LNCaP clone FGC (cell line): ENCODE measurements at regions not wholly inside any gene's neighbourhood (a gene's known extent, or its start where the extent isn't known, plus 50 kb on each side); places are given as distances from the start of the nearest gene placed in this dataset.

ENCODE experiments used
- DNase-seq: peaks from one replicate; pipeline ENCODE4 v3.0.0-alpha.2; 2011; ENCODE audit warnings: low read depth
- H3K4me3 ChIP-seq: 2 replicates; pipeline ENCODE4 v1.5.1; 2011; ENCODE audit warnings: mild to moderate bottlenecking, low read depth, low read length, control low read depth
- CTCF ChIP-seq: IDR thresholded peaks from 2 replicates; pipeline ENCODE4 v1.5.1; 2012; ENCODE audit warnings: mild to moderate bottlenecking; ENCODE audit not compliant: control insufficient read depth, insufficient read depth; ENCODE audit errors: extremely low read depth

DNA sequence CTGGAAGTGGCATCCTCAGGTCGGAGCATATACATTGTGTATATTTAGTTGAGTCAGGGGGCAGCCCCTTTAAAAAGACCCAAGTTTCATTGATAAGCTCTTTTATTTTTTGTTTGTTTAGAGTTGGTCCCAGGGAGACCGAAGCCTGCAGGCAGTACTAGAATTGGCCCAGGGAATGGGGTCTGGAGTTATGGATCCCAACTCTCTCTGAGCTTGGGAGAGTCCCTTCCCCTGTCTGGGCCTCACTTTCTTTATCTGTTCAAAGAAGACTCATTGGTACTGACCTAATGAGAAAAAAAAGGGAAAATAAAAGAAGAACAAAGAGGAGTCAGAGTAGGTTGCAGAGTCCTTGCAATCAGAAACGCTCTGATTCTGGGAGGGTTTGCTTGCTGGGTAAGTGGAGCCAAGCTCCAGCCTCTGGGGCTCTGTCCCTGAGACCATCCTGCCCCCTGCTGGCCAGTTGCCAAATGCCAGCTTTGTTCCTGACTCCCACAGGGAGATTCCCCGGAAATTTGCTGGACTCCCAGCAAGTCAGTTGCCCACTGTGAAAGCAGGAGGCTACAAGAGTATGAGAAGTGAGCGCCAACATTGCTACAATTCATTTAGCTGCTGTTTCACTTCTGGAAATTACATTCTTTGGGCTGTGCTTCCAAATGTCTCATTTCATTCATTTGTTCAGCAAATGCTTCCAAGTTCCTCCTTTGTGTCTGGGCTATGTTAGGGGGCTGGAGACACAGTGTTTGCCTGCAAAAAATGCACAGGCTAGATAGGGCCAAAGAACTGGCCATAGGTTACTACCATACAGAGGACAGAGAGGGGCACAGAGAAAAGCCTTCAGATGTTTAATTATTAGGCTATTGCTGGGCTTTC is 156.2 kb downstream of the MELK start:
- H3K4me3 ChIP-seq = no peak overlapping the region
- peak; percentile 85 for TF ChIP-seq CTCF
- DNase-seq = no peak

DNA sequence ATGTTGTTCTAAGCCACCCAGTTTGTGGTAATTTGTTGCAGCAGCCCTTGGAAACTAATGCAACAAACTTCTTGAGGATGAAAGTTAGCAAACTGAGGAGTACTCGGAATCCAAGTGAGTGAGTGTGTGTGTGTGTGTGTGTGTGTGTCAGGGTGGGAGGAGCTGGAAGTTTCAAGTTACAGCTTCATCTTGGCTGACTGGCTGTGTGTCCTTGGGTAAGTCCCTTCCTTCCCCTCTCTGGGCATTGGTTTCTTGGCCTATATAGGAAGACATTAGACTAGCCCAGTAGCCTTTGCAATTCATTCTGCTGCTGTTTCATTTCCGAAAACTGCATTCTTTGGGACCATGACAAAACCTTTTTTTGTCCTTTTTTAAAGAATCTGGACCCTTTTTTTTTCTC is 157.2 kb downstream of the MELK start:
- no peak overlapping the region for H3K4me3 ChIP-seq
- TF ChIP-seq CTCF = no peak
- no peak for DNase-seq

- DNase-seq = no peak
- no peak for TF ChIP-seq CTCF
- H3K4me3 ChIP-seq = no peak overlapping the region
Measured at GRCh38 chr9:36730414-36730813, 157.7 kb downstream of the MELK start.

DNA sequence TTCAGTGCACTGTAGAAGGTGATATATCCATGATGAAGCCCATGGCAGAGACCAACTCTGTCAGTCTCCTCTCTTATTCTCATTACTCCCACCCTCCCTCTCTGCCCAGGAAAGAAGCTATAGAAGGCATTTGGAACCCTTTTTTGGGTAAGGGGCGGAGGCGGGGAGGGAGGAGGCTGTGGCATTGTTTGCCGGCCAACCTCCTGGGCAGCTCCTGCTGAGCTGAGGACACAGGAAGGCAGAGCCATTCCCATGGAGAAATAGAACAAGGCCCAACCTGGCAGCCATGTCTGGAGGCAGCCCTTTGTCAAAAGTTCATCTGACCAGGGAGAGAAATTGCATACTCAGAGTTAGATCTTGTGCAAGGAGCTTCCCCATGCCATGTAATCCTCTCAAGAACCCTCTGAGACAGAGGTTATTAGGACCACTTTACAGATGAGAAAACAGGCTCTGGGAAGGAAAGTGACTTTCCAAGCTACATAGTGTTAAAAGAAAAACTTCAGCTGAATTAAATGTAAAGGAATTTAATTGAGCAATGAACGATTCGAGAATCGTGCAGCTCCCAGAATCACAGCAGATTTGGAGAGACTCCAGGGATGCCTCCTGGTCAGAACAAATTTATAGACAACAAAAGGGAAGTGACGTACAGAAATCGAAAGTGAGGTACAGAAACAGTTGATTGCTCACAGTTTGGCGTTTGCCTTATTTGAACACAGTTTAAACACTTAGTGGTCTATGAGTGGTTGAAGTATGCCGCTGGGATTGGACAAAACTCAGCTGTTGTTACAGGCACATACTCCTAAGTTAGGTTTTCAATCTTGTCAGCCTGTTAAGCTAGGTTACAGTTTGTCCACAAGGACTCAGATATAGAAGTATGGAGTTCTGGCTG is 158.6 kb downstream of the MELK start:
- no peak for DNase-seq
- no peak for TF ChIP-seq CTCF
- no peak overlapping the region for H3K4me3 ChIP-seq

- H3K4me3 ChIP-seq = no peak overlapping the region
- DNase-seq = no peak
- TF ChIP-seq CTCF = no peak
Measured at GRCh38 chr9:36734737-36735136, 162.0 kb downstream of the MELK start.

- H3K4me3 ChIP-seq = no peak overlapping the region
- DNase-seq = no peak
- TF ChIP-seq CTCF = no peak
Measured at GRCh38 chr9:36736648-36737047, 164.0 kb downstream of the MELK start.
